GM18909 (cell line): ENCODE measurements at regions not wholly inside any gene's neighbourhood (a gene's known extent, or its start where the extent isn't known, plus 50 kb on each side); places are given as distances from the start of the nearest gene placed in this dataset.

ENCODE experiments used
- ATAC-seq: cut with Tn5 transposase; IDR thresholded peaks from one replicate; pipeline ENCODE4 v1.9.1; 2021; ENCODE audit warnings: mild to moderate bottlenecking; ENCODE audit not compliant: unreplicated experiment, poor library complexity

DNA sequence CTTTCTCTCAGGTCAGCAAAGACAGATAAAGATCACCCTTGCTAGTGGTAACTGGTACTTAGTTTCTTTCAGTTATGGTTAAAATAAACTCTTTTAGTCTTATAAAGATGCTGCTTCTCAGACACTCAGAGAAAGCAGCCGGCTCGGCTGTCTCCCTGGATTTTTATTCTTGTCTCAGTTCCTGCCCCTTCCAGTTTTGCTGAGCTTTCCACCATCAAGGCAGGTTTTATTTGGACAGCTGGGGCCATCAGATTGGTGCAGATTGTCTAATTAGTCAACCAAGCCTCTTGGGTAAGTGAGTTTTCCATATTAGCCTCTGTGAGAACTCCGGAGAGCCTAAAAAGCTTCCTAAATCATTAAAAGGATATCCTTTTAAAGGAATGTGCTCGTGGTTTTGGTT, 130.8 kb upstream of the BMP4 start:
- ATAC-seq, result no peak

DNA sequence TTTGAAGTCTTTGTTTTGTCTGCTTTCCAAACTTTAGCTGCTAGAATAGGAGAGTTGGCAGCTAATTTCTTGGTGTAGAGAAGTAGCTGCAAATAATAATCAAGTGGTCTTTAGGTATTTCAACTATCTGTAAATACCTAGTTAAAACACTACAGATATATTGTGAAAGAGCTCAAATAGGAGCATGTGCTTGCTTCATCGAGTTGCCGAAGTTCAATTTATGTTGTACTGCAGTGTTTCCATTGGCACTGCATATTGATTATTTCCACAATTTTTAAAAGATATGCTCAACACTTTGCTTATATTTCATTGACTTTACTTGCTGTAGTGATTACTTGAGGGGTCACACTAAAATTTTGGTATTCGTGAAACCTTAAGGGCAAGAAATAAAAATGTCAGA, 131.6 kb upstream of the BMP4 start:
- no peak for ATAC-seq

DNA sequence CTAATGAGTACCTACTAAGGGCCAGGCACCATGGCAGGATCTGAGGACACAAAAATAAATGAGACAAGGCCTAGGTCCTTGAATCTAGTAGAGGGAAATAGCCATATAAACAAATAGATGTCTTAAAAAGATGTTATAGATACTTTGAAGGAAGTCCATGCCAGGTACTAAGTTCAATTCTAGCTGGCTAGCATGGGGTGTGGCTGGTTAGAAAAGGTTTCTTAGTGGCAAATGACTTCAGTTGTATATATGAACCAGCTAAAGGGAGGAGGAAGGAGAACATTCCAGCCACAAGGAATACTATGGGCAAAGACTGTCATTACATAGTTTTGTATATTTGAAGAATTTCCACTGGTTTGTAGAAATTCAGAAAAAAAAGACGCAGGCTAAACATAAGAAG, 133.6 kb upstream of the BMP4 start:
- ATAC-seq, result no peak

DNA sequence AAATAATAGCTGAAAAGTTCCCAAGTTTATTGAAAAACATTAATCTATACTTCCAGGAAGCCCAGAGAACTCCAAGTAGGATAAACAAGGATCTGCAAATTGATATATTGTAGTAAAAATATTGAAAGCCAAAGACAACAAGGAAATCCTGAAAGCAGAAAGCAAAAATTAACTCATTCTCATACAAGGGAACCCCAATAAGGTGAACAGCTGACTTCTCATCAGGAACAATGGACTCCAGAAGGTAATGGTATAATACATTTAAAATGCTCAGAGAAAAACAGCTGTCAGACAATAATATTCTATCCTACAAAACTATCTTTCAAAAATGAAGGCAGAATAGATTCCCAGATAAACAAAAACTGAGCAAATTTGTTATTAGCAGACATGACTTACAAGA, 138.1 kb upstream of the BMP4 start:
- ATAC-seq, result no peak

DNA sequence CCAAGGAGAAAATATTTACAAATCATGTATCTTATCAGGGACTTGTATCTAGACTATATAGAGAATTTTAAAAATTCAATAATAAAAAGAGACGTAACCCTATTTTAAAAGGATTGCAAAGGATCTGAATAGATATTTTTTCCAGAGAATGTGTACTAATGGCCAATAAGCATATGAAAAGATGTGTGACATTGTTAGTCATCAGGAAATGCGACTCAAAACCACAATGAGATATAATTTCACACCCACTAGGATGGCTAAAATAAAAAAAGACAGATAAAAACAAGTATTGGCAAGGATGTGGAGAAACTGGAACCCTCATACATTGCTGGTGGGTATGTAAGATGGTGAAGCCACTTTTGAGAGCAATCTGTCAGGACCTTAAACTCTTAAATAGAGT, 141.9 kb upstream of the BMP4 start:
- ATAC-seq, result no peak

DNA sequence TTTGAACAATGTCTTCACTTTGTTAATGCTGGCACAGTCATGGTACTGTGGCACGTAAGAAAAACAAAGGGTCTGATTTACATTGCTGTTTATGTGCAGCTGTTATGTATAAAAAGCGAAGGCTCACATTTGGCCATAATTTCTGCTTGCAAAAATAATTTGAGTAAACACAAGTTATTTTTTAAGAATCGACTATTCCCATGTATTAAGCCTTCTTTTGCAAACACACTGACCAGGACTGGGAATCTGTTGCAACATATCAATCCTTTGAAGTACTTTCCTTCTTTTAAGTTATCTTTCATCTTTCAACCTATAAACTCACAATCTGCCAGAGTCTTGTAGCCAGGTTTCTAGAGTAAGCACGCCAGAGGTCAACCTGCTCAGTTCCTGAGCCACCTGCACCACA, 145.4 kb upstream of the BMP4 start:
- no peak for ATAC-seq

DNA sequence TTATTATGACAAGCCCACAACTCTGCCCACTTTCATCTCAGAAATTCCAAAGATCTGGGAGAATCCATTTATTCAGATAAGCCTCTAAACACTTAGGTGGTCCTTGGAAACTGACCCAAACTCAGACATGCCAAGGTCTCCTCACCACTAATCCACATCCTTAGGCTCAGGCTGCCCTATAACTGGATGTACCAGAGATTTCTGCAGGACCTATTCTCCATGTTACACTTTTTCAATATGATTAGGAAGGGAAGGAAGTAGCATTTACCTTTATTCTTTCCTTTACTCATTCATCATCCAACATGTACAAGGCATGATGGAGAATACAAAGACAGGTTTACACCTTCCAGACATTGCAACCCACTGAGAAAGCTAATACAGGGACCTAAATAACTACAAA, 145.9 kb upstream of the BMP4 start:
- no peak for ATAC-seq

DNA sequence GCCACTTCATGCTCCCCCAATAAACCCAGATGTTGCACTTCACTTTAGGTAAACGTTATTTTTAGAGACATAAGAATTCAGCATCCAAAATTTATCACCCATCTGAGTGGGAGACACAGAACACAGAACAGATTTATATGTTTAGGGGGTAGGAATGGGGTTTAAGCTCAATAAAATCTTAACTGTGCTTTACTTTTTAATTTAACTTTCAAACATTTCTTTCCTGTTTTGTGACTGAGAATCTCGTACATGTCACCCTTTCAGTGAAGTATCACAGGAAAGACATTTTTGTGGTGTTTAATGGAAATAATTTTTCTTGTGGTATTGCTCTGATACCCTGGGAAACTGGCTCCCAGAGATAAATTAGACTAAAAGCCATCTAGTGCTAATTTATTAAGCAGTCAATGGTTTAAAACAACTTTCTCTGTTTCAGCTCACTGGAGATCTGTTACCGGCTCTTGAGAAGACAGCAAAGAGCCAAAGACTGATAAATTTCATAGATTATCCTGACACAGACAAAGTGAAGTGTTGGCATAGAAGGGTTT, 148.0 kb upstream of the BMP4 start:
- ATAC-seq, result no peak

DNA sequence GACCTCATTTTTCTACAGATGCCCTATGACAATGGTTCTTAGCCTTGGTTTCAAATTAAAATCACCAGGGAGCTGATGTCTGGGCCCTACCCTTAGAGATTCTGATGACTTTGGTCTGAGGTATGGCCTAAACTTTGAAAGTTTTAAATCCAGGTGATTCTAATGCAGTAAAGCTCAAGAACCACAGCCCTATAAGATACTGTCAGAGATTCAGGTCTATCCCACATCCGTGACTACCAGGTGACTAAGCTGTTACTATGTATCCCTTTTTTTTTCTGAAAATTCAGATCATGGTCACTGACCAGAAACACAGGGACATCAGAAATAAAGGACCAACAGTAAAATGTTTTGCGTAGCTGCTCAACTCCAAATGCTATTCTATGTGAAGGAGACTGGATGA, 148.8 kb upstream of the BMP4 start:
- ATAC-seq, result no peak

DNA sequence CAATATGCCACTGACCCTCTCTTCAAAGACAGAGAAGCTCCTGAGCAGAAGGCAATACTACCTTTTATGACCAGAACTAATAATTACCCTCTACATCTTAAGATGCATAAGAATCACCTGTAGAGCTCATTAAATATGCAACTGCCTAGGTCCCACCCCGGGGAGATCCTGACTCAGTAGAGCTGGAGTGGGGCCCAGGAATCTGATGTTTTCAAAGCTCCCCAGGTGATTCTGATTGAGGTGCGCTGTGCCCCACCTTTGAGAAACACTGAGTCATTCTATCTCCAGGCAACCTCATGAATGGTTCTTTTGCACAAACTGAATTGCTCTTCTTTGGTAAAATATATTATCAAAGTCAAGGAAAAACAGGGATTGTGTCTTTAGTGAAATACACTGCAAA, 149.3 kb upstream of the BMP4 start:
- no peak for ATAC-seq

DNA sequence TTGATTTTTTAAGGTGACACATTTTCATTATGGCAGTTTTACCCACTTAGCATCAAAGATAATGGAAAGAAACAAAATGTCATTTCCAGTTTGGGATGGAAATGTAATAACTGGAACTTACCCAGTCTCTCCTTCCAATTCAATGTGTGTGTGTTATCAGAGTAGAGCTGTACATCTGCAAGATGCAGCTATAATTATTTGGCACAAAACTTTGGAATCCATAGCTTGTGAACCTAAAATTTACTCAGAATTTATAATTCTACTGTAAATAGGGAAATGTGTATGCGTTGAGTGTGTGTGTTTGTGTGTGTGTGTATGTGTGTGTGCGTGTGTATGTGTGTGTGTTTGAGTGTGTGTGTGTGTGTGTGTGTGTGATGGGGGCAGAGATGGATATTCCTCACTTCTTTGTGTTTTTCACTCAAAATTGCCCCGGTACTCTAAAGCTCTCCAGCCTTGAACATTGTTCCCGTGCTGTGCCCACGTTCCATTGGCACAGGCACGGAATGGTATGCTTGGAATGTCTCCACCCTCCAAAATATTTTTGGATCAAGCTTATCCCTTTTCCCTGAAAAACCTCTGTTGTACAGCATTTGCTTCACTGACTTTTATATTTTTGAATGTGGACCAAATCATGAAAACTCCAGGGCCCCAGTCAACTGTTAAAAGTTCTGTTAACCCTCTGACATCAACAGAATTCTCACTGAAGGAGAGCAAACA, 150.2 kb upstream of the BMP4 start:
- no peak for ATAC-seq

DNA sequence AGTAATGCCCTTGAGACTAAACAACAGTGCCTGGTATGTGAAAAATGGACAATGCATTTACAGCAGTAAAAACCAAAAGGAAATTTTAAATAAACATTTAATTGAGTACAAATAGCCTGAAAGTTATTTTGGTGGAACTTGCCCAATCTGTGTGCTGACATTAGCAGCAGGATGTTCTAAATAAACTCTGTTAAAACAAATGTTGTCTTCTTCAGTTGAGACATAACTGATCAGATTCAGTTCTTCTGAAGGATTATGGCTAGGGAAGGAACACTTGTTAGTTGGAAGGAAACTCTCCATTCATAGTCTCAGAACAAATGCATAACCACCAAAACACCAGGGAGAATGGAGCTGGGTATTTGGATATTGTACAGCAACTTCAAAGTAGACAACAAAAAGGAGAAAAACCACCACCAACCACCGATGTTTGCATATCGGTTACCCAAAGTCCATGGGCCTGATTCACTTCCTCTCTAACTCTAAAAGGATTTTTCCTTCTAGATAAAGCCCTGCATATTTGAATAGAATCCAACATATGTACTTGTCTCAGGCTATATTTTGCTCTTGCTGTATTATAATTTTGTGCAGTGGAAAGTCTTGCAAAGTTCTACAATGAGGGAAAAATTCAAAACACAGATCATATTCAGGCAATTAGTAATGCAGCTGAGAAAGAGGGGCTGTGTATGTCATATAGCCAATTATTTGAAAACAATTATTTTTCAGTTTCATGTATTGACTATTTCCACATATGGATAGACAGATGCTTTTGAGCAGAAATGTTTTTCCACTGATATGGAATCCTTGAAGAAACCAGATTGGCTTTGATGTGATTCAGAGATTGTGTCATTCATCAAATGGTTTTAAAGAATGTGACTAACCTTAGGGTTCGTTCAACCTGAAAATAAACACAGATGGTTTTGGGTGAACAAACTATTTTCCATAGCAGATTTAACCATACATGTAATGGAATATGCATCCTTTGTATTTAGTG, 152.2 kb upstream of the BMP4 start:
- ATAC-seq, result no peak

DNA sequence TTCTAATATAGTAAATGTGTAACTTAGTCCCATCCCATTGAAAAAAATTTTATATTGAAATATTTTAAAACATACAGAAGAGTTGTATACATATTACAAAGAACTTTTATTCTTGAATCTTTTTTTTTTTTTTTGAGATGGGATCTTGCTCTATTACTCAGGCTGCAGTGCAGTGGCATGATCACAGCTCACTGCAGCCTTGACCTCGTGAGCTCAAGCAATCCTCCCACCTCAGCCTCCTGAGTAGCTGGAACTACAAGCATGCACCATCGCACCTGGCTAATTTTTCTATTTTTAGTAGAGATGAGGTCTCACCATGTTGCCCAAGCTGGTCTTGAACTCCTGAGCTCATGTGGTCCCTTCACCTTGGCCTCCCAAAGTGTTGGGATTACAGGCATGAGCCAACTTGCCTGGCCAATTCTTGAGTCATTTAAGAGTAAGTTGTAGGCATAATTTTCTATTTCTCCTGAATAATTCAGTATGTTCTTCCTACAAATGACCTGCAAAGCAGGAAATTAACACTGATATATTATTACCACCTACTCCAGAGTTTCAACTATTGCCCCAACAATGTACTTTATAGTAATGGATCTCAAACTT, 153.0 kb upstream of the BMP4 start:
- no peak for ATAC-seq

DNA sequence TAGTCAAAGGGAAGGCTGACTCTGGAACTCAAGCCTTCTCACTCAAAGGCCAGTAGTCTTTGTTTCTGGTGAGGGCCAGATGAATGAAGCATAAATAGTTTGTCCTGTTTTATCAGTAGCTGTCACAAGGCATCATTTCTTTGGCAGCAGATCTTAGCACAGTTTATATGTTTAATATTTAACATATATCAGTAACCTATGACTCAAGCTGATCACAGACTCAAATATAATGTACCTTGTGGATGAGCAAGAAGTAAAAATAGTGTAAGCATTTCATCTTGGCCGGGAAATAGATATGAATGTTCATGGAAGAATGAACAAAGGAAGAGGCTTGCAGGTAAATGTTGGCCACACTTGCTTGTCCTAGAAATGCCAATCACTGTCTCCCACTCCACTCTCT, 158.3 kb upstream of the BMP4 start:
- ATAC-seq, result no peak

DNA sequence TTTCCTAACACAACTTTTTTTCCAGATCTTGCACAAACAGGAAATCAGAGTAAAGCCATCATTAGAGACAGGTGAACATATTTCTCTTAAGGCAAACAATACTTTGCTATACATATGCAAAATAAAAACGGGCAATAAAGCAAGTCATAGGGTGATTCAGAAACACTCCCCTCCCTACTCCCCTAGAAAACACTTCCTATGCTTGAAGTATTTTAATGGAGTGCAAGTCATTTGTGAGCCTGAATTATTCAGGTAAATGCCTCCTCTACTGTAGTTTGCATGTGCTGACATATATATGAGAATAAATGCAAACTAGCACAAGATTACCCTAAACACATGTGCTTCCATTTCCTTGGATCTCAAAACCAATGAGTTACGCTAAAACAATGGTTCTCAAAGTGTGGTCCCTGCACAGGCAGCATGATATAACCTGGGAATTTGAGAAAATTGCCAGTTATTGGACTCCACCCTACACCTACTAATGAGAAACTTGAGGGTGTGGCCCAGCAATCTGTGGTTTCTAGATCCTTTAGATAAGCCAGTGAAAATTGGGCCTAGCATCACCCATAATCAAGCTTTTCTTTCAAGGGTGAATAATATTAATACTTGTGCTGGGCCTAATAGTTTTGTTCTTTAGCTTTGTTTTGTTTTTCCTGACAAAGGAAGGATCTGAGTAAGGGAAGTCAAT, 159.7 kb upstream of the BMP4 start:
- ATAC-seq, result no peak

DNA sequence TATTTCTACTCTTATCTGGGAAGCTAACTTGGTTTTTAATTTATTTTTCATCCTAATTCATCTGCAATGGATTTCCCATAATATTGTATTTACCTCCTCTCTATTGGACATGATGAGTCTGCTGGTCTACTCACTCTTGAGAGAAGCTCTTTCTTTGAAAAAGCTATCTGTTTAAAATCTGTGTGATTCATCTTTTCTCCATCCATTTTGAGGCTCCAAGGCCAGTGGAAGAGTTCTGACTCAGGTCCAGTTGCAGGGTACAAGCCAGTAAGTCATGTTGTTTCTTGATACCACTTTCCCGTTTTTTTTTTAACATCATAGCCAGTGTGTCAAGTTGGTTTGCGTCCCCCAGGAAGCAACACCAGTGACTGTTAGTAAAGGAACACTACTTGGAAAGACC, 160.3 kb upstream of the BMP4 start:
- no peak for ATAC-seq

DNA sequence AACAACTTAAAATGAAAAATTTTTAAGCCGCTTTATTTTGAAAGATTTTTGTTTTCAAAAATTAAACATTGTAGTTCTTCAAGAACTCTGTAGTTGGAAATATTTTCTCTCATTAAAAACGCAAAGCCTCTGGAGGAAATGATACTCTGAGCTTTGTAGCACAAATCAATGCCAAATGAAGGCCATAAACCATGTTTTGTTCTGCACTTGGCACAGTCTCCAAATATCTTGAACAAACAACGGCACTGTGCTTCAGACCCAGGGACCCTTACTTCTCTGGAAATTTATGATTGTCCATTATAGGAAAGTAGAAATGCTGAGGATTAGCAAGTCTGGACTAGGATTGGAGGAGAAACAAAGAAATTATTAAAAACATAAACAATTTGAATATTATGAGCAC, 160.8 kb upstream of the BMP4 start:
- no peak for ATAC-seq

DNA sequence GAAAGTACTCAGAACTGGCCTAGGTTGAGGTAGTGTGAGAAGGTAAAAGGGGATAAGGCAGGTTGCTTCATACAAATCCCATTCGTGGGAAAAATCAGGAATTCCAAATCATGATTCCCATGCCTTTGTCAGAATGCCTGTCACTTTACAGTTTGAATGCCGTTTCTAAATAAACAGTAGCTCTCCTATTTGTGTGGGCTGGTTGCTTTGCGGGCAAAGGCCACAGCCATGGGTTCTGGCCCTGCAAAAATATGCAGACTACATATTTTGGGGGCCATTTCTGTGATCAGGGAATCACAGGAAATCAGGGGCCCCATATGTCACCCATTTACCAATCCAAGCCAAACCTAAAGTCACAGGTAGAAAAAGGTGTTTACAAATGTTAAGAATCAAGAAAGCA, 161.3 kb upstream of the BMP4 start:
- no peak for ATAC-seq

DNA sequence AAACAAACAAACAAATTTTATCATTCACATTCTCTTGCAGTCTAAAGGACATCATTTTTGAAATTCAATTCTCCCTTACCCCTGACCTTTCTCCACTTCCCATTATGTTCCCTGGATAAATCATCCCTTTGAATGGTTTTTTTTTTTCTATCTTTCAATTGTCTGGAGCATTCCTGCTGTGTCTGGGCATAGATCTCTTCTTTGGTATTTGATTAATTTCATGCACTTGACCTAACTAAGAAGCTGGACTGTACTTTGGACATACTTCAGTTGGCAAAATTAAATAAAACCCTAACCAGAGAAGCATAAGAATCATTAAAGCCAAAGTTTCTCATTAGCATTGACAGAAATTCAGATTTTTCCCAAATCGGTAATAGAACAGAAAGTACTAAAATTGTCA, 163.6 kb upstream of the BMP4 start:
- no peak for ATAC-seq

DNA sequence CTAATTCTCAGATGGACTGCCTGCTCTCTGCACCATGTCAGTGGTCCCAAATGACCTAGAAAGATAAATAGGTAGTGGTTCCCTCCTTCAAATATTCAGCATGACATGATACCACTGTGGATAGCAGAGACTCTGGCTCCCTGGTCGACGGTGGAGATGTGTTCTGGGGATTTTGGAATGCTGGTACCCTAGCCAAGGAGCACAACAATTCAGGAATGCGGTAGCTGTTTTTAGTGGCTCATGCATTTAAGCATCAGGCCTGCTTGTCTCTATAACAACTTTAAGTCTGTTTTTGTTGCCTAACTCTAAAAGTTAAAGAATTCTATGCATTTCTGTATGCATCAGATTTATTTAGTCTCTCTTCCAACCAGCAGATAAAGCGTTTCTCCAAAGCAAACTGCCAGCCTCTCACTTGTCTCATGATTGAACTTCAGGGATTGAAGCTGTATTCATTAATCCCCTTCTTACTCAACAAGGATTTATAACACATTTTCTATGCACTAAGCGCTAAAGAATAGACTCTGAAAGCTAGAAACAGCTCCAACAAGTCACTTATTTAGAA, 164.9 kb upstream of the BMP4 start:
- ATAC-seq, result no peak
